ENCODE measurements at regions not wholly inside any gene's neighbourhood (a gene's known extent, or its start where the extent isn't known, plus 50 kb on each side); places are given as distances from the start of the nearest gene placed in this dataset.
"Not testable (repeated sequence)": the region's sequence is repeated elsewhere in the genome, so short reads cannot be mapped to it uniquely, and the experiment has no call there.

DNA sequence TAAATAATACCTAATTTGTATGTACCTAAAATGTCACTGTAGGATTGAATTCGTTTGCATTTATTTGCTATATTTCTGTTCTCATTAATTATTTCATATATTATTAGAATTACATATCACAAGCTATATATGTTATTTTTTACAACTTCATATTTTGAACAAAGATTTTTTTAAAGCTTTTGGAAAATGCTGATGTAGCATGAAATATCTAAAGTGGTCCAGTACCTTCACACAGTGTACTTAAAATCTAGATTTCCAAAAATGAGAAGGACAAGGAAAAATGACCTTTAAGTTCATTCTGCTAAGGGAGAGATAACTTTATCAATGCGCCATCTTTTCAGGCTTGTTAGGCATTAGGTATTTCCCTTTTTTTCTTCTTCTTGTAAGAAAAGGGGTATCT lies 71.8 kb downstream of the LARP7 start:
- DNase-seq = no peak

DNA sequence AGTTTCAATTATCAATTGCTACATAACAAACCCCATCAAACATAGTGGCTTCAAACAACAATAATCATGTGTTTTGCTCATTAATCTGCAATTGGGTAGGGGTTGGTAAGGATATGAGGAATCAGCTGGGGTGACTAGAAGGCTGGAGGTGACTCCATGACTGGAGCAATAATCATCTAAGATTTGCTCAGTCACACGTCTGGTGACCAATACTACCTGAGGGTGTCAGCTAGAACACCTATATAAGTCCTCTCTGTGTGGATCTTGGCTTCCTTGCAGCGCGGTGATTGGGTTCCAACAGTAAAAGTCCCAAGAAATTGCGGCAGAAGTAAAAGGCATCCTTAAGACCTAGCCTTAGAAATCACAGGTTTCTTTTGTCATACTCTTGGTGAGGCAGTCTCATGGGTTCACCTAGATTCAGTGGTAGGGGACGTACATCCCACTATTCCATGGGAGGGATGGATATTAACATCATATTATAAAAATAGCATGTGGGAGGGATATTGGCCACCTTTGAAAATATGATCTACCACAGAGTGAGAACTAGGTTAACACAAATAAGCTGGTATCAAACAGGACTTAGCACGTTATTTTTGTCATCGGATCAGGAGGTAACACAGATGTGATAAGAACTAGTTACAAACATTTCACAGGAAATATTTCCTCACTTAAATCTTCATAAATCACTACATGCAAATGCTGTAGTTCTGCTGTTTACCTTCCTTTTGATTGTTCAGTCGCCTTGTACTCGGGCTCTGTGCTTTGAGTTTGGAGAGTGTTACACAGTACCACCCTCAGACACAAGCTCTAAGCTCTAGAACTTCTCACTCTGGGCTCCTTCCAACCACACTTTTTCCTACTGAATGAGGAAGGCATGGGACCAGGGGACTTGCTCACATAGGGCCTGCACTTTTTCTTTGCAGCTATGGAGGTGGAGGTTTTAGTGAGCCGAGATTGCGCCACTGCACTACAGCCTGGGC lies 78.3 kb downstream of the LARP7 start:
- DNase-seq = no peak

DNA sequence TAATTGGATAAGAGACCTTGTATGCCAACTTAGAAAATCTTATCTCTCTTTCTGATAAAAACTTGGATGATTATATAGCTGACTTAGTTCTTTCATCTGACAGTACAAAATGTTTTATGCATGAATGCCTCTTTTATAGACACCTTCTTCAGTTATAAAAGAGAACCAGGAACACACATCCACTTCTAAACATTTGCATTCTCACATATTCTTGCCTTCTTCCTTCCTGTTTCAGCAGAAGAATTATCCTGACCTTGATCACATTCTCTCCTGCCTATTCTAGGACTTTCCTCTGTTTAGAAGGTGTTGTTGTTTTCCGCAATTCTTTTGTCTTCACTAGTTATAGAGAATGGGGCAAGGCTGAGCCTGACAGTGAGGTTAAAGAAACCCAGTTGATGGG lies 80.9 kb downstream of the LARP7 start:
- DNase-seq = no peak

DNA sequence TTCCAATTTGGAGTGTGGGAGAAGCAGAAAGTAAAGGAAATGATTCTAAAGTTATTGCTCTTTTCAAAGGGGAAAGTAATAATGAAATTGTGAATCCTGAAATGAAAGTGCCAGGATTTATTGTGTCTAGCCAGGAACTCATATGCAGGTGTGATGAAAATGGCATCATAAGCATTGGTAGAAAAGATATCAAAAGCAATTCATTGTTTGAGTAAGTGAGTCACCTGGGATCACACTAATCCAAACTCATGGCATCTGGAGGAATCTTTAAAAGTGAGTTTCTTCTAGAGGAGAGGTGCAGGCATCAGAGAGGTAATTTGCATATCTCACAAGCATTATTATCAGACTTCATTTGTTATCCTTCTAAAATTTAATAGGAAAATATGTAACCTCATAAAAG lies 84.7 kb downstream of the LARP7 start:
- DNase-seq = no peak

DNA sequence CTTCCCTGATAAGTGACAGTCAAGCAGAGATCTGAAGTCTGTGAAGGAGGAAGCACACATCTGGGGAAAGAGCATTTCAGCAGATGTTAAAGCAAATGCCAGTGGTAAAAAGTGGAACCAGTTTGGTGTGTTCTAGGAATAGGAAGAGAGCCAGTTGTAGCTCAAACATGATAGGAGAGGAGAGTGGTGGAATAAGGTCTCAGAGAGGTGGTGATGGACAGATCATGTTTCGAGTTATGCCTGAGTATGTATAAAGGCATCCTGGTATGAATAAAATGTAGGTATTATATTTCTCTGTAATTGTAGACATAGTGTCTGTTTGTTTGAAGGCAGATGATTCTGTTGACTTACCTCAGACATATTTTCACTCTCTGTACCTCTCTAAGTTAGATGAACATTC lies 89.1 kb downstream of the LARP7 start:
- DNase-seq = no peak

DNA sequence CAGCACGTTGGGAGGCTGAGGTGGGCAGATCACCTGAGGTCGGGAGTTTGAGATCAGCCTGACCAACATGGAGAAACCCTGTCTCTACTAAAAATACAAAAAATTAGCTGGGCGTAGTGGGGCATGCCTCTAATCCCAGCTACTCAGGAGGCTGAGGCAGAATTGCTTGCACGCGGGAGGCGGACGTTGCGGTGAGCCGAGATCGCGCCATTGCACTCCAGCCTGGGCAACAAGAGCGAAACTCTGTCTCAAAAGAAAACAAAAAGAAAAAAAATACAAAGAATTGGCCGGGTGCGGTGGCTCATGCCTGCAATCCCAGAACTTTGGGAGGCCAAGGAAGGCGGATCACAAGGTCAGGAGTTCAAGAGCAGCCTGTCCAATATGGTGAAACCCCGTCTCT lies 90.8 kb downstream of the LARP7 start:
- DNase-seq = not testable (repeated sequence)

DNA sequence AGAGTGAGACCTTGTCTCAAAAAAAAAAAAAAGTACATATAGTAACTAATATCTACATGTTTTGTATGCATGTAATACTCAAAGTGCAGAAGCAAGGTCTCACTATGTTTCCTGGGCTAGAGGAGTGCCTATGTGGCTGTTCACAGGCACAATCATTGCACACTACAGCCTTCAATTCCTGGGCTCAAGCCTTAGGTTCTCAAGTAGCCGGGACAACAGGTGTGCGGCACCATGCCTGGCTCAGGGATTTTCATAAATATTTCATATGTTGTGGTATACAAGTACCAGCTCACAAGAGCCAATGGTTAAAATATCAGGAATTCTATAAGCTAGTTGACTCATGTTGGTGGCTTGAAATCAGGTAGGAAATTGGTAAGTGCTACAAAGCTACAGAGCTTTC lies 94.8 kb downstream of the LARP7 start:
- DNase-seq = no peak

DNA sequence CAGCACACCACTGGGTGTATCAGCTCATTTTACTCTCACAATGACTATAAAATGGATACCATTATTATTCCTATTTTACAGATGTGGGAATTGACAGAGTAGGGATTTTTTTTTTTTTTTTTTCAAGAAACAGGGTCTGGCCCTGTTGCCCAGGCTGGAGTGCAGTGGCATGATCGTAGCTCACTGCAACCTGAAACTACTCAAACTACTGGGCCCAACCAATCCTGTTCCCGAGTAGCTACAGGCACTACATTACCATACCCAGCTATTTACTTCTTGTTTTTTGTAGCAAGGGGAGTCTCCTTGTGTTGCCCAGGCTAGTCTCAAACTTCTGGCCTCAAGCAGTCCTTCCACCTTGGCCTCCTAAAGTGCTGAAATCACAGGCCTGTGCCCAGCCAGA lies 95.2 kb downstream of the LARP7 start:
- no peak for DNase-seq

DNA sequence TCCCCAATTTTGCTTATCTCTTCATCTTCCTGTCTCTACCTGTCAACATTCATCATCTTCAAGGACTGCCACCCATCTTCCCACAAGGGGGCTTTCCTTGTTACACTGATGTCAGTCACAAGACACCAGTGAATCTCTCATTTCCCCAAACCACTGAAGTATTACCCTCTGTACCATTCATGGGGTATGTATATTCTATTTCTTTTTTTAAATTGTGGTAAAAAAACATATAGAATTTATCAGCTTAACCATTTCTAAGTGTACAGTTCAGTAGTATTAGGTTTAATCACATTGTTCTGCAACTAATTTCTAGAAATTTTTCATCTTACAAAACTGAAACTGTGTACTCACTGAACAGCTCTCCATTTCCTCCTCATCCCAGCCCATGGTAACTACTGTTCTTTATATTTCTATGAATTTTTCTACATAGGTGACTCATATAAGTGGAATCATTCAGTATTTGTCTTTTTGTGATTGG lies 98.6 kb downstream of the LARP7 start:
- DNase-seq = no peak

DNA sequence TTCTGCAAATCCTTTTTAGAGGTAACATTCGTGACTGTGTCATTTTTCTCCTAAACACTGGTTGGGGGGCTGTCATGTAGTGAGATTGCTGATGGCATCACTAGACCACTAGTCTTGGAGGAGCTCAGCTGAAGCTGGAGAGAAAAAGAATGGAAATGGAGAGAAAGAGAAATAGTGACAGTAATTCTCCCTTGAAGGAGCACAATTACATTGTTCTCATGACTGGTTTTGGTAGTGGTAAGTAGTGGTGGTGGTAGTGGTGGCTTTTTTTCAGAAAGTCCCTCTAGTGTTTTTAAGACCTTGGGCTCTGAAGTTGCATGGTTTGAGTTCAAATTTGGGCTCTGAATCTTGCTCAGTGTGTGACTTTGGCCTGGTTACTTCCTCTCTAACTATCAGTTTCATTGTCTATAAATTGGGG lies 99.8 kb downstream of the LARP7 start:
- no peak for DNase-seq

DNA sequence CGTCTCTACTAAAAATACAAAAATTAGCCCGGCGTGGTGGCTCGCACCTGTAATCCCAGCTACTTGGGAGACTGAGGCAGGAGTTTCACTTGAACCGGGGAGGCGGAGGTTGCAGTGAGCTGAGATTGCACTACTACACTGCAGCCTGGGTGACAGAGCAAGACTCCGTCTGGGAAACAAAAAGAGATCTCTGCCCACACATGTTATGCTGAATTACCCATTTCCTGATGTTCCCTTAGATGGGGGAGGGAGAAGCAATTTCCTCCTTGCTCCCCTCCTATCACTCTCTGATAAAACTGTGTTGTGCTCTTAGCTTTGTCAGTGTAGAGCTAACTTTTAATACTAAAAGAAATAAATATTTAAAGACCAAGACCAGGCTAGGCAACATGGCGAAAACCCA lies 102.5 kb downstream of the LARP7 start:
- DNase-seq = no peak

DNA sequence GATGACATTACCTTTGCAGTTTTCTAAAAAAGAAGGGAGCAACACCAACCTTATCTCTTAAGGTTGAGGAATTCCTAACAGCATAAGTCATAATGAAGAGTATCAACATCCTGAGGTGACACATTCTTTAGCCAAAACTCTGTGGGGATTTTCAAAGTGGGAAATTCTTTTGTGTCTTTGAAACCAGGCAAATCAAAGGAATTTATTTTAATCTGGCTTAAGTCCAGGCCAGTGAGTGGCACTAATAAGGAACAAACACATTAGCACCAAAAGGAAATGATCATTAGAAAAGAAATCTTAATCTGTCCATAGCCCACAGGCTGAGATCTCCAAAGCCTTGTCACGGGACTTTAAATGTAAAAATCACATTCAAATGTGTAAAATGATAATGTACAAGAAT lies 110.1 kb downstream of the LARP7 start:
- peak; percentile 8 for DNase-seq

DNA sequence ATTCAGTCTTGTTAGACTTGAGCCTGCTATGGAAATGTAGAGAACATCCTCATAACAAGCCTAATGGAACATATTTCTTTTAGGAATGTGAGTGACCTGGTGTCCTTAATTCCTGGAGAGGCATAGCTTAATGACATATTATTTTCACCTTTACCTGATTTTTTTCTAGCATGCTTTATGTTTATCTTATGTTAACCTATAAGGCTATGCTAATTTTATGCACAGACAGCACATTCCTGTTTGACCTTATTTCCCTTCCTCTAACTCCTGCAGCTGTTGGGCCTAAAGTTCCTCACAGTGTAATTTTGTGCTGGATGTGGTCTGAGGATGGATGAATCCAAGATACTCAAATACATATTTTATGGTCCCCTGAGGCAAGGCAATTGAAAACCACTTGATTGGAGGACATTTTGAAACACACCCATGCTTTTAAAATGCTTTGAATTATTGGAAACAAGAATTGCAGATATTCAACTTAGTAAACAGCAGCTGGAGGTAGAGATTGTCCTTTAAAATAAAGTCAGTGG lies 111.5 kb downstream of the LARP7 start:
- DNase-seq = no peak

DNA sequence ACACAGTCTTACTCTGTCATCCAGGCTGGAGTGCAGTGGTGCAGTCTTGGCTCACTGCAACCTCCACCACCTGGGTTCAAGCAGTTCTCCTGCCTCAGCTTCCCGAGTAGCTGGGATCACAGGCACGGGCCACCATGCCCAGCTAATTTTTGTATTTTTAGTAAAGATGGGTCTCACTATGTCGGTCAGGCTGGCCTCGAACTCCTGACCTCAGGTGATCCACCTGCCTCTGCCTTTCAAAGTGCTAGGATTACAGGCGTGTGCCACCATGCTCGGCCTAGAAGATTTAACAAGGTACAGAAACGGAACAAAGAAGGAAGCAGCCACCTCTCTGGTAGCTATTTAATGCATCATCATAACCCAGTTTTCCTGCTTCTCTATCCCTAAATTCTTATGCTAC lies 113.8 kb downstream of the LARP7 start:
- DNase-seq = not testable (repeated sequence)

DNA sequence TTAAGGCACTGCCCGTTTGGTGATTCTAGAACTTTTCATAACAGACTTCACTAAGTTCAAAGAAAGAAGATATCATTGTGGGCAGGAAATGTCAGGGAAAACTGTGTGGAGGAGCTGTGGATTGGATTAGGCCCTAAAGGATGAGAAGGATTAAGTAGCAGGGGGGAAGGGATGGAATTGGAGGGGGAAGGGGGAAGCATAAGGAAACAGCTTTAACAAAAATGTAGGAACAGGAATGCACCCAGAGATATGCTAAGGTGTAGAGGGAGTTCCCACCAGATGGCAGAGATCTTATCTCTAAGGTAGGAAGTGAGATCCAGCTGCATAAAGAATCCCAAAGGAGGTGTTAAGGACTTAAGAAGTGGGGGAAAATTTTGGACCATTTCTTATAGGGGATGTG lies 114.5 kb downstream of the LARP7 start:
- DNase-seq = no peak

DNA sequence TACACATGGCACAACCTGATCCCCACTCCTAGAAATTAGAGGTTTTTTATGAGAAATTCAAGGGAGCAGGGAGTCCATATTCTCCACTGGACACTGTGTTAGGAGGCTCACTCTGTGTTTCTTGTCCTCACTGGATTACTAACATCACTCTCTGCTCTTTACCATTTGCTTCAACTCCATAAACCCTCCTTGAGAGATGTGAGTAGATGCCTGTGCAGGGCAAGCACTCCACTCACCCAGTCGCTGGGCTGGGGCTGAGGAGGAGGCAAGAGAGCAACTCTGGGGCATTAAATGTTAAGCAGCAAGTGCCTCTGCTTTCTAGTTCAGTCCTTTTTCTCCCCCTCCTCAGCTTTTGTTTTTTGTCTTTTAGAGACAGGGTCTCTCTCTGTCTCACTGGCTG lies 115.1 kb downstream of the LARP7 start:
- DNase-seq = no peak

DNA sequence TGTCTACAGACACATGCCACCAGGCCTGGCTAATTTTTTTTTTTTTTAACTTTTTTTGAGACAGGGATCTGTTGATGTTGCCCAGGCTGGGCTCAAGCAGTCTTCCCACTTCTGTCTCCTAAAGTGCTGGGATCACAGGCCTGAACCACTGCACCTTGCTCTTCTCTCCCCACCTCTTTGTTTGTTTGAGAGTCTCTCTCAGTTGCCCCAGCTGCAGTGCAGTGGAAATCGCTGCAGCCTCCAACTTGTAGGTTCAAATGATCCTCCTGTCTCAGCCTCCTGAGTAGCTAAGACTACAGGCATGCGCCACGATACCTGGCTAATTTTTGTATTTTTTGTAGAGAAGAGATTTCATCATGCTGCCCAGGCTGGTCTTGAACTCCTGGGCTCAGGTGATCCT lies 115.6 kb downstream of the LARP7 start:
- DNase-seq = no peak

DNA sequence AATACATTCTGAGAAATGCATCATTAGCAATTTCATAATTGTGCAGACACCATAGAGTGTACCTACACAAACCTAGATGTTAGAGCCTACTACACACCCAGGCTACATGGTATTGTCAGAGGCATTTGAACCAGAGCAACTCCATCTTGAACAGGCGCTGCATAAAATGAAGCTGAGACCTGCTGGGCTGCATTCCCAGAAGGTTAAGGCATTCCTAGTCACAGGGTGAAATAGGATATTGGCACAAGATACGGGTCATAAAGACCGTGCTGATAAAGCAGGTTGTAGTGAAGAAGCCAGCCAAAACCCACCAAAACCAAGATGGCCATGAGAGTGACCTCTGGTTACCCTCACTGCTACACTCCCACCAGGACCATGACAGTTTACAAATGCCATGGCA lies 116.4 kb downstream of the LARP7 start:
- DNase-seq = no peak

DNA sequence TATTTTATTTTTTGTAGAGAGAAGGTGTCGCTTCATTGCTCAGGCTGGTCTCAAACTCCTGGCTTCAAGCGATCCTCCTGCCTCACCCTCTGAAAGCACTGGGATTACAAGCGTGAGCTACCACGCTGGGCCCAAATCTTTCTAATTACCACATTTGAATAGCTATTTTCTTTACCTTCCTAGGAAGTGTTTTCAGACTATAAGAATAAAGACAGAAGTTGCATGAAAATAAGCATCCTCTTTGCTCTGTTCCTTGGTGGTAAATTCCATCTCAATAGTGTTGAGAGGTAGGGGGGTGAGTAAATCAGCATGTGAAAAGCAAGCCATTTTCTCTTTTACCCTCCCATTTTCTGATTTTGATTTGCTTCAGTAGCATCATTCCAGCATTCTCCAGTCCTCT lies 122.4 kb downstream of the LARP7 start:
- DNase-seq = no peak

DNA sequence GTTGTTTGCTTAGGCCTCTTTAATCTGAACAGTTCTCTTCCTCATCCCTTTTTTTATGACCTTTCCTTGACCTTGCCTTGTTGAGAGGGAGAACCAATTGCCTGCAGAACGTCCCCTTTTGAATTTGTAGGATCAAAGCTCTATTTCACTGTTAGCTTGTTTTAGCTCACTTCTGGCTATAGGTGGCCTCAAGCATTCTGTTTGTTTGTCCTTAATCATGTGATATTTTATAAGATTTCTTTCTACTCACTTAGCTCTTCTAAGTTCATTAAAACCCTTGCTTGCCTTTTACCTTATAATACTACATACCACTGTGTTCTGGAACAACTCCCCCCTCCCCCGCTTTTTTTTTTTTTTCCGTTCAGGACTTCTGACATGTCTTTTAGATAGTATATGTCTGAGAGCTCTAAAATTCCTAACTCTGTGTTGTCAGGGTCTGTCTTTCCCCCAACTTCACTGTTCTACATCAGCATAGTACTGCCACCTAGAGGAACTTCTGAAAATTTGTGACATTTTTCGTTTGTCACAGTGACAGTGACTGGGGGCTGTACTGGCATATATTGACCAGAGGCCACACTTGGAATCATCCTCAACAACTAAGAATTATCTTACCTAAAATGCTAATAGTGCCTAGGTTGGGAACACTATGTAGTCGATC lies 128.5 kb downstream of the LARP7 start:
- DNase-seq = peak; percentile 8

DNA sequence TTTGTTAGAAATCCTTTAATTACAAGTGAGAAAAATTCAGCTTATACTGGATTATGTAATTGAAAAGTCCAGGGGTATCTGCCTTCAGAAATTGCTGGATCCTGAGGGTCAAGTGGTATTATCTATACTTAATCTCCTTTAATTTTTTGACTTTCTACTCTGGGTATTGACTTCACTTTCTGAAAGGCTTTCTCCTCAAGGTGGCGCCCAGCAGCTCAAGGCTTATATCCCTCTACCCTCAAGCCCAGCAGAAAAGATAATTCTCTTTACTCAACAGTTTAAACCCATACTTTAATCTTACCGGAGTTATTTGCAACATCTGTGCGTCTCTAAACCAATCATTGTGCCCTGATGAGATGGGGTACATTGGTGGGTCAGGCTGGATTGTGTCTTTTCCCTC lies 129.5 kb downstream of the LARP7 start:
- peak; percentile 39 for DNase-seq

DNA sequence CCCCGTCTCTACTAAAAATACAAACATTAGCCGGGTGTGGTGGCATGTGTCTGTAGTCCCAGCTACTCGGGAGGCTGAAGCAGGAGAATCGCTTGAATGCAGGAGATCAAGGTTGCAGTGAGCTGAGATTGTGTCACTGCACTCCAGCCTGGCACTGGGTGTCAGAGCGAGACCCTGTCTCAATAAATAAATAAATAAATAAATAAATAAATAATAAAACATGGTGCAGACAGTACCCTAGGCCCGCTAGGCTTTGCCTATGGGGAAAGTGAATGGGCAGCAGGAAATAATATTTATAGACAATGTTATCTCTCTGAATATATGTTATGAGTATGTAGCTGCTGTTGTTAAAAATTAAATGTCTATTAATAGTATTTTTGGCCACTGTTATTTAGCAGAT lies 130.4 kb downstream of the LARP7 start:
- DNase-seq = no peak

DNA sequence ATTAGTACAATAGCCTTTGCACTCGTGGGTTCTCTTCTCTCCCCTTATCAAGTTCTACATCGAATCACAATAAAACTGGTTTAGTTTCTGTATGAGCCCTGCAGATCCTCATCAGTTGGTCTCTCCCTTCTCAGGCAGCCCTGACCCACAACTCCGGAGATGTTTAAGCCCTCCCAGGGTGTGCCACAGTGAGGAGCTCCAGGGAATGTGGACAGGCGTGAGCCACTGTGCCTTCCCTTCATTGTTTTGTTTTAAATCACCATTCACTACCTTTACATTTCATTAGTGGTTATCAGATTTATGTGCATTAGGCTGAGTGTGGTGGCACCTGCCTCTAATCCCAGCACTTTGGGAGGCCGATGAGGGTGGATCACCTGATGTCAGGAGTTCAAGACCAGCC lies 133.2 kb downstream of the LARP7 start:
- no peak for DNase-seq

DNA sequence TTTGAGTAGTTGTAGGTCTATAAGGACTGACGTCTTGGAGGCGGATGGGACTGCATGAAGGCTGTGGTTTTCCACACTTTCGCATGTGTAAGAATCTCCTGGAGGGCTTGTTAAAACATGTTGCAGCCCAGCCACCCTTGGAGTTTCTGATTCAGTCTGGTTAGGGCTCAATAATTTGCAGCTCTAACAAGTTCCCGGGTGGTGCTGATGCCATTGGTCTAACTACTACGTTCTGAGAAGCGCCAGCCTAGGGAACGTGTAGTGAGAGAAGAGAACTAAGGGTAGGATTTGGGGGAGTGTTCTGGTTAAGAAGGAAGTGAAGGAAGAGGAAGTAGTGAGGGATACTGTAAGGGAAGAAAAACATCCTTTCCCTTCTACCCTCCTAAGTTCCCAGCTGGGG lies 138.9 kb downstream of the LARP7 start:
- DNase-seq = no peak

Data from fibroblast of skin of abdomen (primary cell).